Endothelial cell (in vitro differentiated cells): ENCODE measurements at regions not wholly inside any gene's neighbourhood (a gene's known extent, or its start where the extent isn't known, plus 50 kb on each side); places are given as distances from the start of the nearest gene placed in this dataset.
A peak's percentile ranks its signal among the peaks of the same experiment; 100 is the strongest.

Experiments used
- DNase-seq: peaks from one replicate; pipeline ENCODE4 v3.0.0; 2021; ENCODE audit warnings: low spot score
- H3K27ac Mint-ChIP-seq: one replicate; pipeline ENCODE4 v1.8.0; 2021; ENCODE audit warnings: mixed read lengths, inconsistent platforms; ENCODE audit not compliant: unreplicated experiment
- H3K27me3 Mint-ChIP-seq: one replicate; pipeline ENCODE4 v1.8.0; 2021; ENCODE audit warnings: mild to moderate bottlenecking, moderate library complexity, mixed read lengths, inconsistent platforms; ENCODE audit not compliant: unreplicated experiment
- H3K36me3 Mint-ChIP-seq: one replicate; pipeline ENCODE4 v1.8.0; 2021; ENCODE audit warnings: mild to moderate bottlenecking, low read depth, mixed read lengths, inconsistent platforms; ENCODE audit not compliant: unreplicated experiment
- H3K4me1 Mint-ChIP-seq: one replicate; pipeline ENCODE4 v1.8.0; 2021; ENCODE audit warnings: mild to moderate bottlenecking, mixed read lengths, inconsistent platforms; ENCODE audit not compliant: unreplicated experiment
- H3K4me3 Mint-ChIP-seq: one replicate; pipeline ENCODE4 v1.8.0; 2021; ENCODE audit warnings: mild to moderate bottlenecking, mixed read lengths, inconsistent platforms; ENCODE audit not compliant: unreplicated experiment
- H3K9me3 Mint-ChIP-seq: one replicate; pipeline ENCODE4 v1.8.0; 2021; ENCODE audit warnings: mixed read lengths, inconsistent platforms; ENCODE audit not compliant: unreplicated experiment
- CTCF ChIP-seq: fragments of 200-600 bp; sonication (generic); IDR thresholded peaks from one replicate; pipeline ENCODE4 v1.5.0; 2021; ENCODE audit warnings: antibody characterized with exemption; ENCODE audit not compliant: unreplicated experiment

- no peak for TF ChIP-seq CTCF
- Mint-ChIP-seq H3K4me3 (no peak overlapping the region), H3K9me3 (no peaks in the 10 kb centered on the region), H3K27me3 (peaks cover 6% of the 10 kb centered on the region), H3K36me3 (peaks cover 7% of the 10 kb centered on the region), H3K4me1 (peaks cover 41% of the 10 kb centered on the region), H3K27ac (peak overlapping the region; percentile 11)
- DNase-seq = no peak
These were observed 268.4 kb upstream of the ROPN1 start for GRCh38 chr3:124260206-124260915.

- H3K27me3 Mint-ChIP-seq = peaks cover 2% of the 10 kb centered on the region
- H3K36me3 Mint-ChIP-seq = peaks cover 6% of the 10 kb centered on the region
- no peak overlapping the region for H3K4me3 Mint-ChIP-seq
- H3K4me1 Mint-ChIP-seq = peaks cover 31% of the 10 kb centered on the region
- no peak for DNase-seq
- no peak for TF ChIP-seq CTCF
- H3K9me3 Mint-ChIP-seq = no peaks in the 10 kb centered on the region
- peak overlapping the region; percentile 11 for H3K27ac Mint-ChIP-seq
These were observed 269.4 kb upstream of the ROPN1 start for GRCh38 chr3:124261306-124261705.

DNA sequence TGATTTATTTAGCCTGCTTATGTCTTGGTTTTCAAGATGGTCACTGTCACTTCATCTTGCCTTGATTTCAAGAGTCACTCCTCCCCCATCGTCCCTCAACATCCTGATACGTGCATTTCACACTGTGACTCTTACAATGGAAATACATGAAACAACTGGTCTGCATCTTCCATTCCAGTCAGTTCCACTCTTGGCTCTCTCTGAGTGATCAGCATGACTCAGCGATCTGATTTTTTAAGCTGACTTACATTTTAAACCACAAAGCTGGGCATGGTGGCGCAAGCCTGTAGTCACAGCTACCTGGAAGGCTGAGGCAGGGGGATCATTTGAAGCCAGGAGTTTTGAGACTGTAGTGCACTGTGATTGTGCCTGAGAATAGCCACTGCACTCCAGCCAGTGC is 271.2 kb upstream of the ROPN1 start:
- H3K4me1 Mint-ChIP-seq = peaks cover 26% of the 10 kb centered on the region
- no peak for TF ChIP-seq CTCF
- H3K27me3 Mint-ChIP-seq = peaks cover 2% of the 10 kb centered on the region
- H3K9me3 Mint-ChIP-seq = no peaks in the 10 kb centered on the region
- no peak for DNase-seq
- no peak overlapping the region for H3K4me3 Mint-ChIP-seq
- H3K36me3 Mint-ChIP-seq = peaks cover 13% of the 10 kb centered on the region
- H3K27ac Mint-ChIP-seq = no peak overlapping the region

DNA sequence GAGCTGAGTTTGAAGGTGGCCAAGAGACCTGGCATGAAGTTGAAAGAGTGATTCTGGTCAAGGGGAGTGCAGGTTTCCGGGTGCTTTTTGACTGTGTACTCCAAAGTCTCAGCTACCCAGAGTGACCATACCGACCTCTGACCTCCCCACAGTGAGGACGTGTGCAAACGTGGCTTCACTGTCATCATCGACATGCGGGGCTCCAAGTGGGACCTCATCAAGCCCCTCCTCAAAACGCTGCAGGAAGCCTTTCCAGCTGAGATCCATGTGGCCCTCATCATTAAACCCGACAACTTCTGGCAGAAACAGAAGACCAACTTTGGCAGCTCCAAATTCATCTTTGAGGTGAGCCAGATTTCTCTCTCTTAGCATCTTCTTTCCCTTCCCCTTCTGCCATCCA is 272.4 kb upstream of the ROPN1 start:
- Mint-ChIP-seq H3K4me1 (peaks cover 22% of the 10 kb centered on the region), H3K4me3 (no peak overlapping the region), H3K27me3 (peaks cover 2% of the 10 kb centered on the region), H3K36me3 (peaks cover 10% of the 10 kb centered on the region), H3K27ac (no peak overlapping the region), H3K9me3 (no peaks in the 10 kb centered on the region)
- no peak for TF ChIP-seq CTCF
- no peak for DNase-seq

- no peaks in the 10 kb centered on the region for H3K27me3 Mint-ChIP-seq
- no peak for DNase-seq
- H3K36me3 Mint-ChIP-seq = peaks cover 7% of the 10 kb centered on the region
- no peak overlapping the region for H3K4me3 Mint-ChIP-seq
- no peak for TF ChIP-seq CTCF
- H3K9me3 Mint-ChIP-seq = no peaks in the 10 kb centered on the region
- no peak overlapping the region for H3K27ac Mint-ChIP-seq
- H3K4me1 Mint-ChIP-seq = peaks cover 12% of the 10 kb centered on the region
These were observed 274.6 kb upstream of the ROPN1 start for GRCh38 chr3:124266487-124266886.
